Skeletal muscle satellite cell (primary cell): ENCODE measurements at regions not wholly inside any gene's neighbourhood (a gene's known extent, or its start where the extent isn't known, plus 50 kb on each side); places are given as distances from the start of the nearest gene placed in this dataset.

Experiments used
- H3K27me3 ChIP-seq: 2 replicates; pipeline ENCODE4 v1.7.0; 2013; ENCODE audit warnings: low read length; ENCODE audit not compliant: control insufficient read depth, insufficient read depth
- H3K36me3 ChIP-seq: 2 replicates; pipeline ENCODE4 v1.7.0; 2013; ENCODE audit warnings: mild to moderate bottlenecking, control low read depth, low read length; ENCODE audit not compliant: insufficient read depth
- H3K4me1 ChIP-seq: 2 replicates; pipeline ENCODE4 v1.7.0; 2013; ENCODE audit warnings: low read length; ENCODE audit not compliant: control insufficient read depth, insufficient read depth
- H3K4me2 ChIP-seq: 2 replicates; pipeline ENCODE4 v1.7.0; 2013; ENCODE audit warnings: mild to moderate bottlenecking, low read length
- H3K4me3 ChIP-seq: 2 replicates; pipeline ENCODE4 v1.7.0; 2013; ENCODE audit warnings: low read length
- H3K9ac ChIP-seq: 2 replicates; pipeline ENCODE4 v1.7.0; 2013; ENCODE audit warnings: mild to moderate bottlenecking, low read depth, low read length, moderate library complexity
- H3K9me3 ChIP-seq: replicated peaks from 2 replicates; pipeline ENCODE4 v1.7.0; 2013; ENCODE audit warnings: mild to moderate bottlenecking, control low read depth, low read length

GRCh38 chr11:10993186-10993585, 135.3 kb upstream of the ZBED5 start:
- Histone ChIP-seq H3K27me3 (peaks cover 21% of the 10 kb centered on the region), H3K9me3 (no peaks in the 10 kb centered on the region), H3K4me2 (no peak overlapping the region), H3K36me3 (no peaks in the 10 kb centered on the region), H3K4me3 (no peak overlapping the region), H3K4me1 (no peaks in the 10 kb centered on the region), H3K9ac (no peak overlapping the region)

DNA sequence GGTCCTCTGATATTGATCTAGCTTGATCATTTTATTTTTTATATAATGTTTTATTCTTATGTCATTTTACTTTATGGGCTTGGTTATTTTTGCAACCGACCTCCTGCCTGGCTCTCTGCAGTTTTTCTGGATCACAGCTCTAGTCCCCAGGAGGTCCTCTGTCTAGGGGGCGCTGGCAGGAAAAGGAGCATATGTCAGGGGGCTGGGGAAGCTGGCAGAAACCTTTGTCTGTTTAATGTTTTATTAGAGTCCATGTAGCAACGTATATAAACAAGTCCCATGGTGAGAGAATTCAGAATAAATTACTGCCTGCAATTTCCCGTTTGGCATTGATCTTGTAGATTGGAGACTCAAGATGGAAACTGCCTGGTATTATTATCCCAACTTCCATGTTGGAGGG, 133.5 kb upstream of the ZBED5 start:
- no peak overlapping the region for H3K4me3 ChIP-seq
- no peaks in the 10 kb centered on the region for H3K9me3 ChIP-seq
- no peak overlapping the region for H3K9ac ChIP-seq
- H3K36me3 ChIP-seq, result no peaks in the 10 kb centered on the region
- H3K27me3 ChIP-seq, result peaks cover 18% of the 10 kb centered on the region
- no peaks in the 10 kb centered on the region for H3K4me1 ChIP-seq
- no peak overlapping the region for H3K4me2 ChIP-seq

DNA sequence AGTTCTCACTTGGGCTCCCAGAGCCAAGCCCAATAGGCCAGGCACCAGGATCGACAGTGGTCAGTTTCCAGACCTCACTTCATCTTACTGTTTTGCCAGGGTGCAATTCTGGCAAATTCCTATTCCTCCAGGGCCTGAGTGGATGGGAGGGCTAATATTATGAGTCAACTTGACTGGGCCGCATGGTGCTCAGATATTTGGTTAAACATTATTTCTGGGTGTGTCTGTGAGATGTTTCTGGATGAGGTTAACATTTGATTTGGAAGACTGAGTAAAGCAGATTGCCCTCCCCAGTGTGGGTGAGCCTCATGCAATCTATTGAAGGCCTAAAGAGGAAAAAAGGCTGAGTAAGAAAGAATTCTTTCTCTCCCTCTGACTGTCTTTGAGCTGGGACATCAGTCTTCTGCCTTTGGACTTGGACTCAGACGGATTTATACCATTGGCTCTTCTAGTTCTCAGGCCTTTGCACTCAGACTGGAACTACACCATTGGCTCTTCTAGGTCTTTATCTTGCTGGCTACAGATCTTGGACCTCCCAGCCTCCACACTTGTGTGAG, 132.9 kb upstream of the ZBED5 start:
- Histone ChIP-seq H3K27me3 (peaks cover 21% of the 10 kb centered on the region), H3K4me1 (no peaks in the 10 kb centered on the region), H3K9ac (no peak overlapping the region), H3K36me3 (no peaks in the 10 kb centered on the region), H3K4me2 (no peak overlapping the region), H3K4me3 (no peak overlapping the region), H3K9me3 (no peaks in the 10 kb centered on the region)

GRCh38 chr11:10990160-10990559, 132.3 kb upstream of the ZBED5 start:
- no peaks in the 10 kb centered on the region for H3K9me3 ChIP-seq
- no peaks in the 10 kb centered on the region for H3K36me3 ChIP-seq
- peaks cover 17% of the 10 kb centered on the region for H3K27me3 ChIP-seq
- no peak overlapping the region for H3K4me2 ChIP-seq
- H3K4me3 ChIP-seq, result no peak overlapping the region
- H3K9ac ChIP-seq, result no peak overlapping the region
- no peaks in the 10 kb centered on the region for H3K4me1 ChIP-seq

DNA sequence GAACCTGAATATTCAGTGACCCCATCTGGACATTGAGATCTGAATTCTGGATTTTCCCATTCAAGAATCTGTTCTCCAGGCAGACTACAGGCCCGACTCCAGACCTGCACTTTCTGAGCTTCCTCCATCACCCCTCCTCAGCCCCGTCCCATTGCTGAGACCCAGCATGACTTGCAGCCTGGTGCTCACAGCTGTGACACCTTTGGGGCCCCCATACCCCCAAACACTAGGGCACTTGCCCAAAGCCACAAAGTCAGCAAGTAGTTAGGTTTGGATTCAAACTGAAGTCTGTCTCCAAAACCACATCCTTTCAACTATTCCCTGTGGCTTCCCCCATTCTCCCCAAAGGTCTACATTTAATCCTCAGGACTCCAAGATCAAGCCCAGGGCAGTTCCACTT, 128.2 kb upstream of the ZBED5 start:
- Histone ChIP-seq H3K27me3 (peaks cover 37% of the 10 kb centered on the region), H3K4me3 (no peak overlapping the region), H3K9me3 (no peaks in the 10 kb centered on the region), H3K36me3 (no peaks in the 10 kb centered on the region), H3K9ac (no peak overlapping the region), H3K4me1 (no peaks in the 10 kb centered on the region), H3K4me2 (no peak overlapping the region)

DNA sequence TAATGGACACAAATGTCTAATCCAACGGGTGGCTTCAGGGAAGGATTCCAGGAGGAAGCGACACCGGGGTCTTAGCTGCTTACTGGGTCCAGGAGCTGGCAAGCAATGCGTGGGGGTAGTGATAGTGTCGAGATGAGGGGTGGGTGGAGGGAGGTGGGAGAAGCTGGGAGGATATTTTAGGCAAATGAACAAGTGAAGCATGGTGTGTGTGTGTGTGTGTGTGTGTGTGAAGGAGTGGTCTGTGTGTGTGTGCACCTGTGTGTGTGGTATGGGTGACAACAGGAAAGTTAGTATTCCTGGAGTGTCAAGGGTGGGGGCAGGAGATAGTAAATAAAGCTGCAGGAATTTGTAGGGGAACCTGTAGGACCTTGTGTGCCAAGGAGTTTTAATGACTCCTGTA, 126.9 kb upstream of the ZBED5 start:
- Histone ChIP-seq H3K4me1 (no peaks in the 10 kb centered on the region), H3K9me3 (no peaks in the 10 kb centered on the region), H3K9ac (no peak overlapping the region), H3K4me3 (no peak overlapping the region), H3K36me3 (no peaks in the 10 kb centered on the region), H3K4me2 (no peak overlapping the region), H3K27me3 (peaks cover 42% of the 10 kb centered on the region)

GRCh38 chr11:10984250-10984649, 126.4 kb upstream of the ZBED5 start:
- H3K4me2 ChIP-seq, result no peak overlapping the region
- H3K27me3 ChIP-seq, result peaks cover 44% of the 10 kb centered on the region
- H3K4me3 ChIP-seq, result no peak overlapping the region
- H3K9me3 ChIP-seq, result no peaks in the 10 kb centered on the region
- no peaks in the 10 kb centered on the region for H3K4me1 ChIP-seq
- H3K9ac ChIP-seq, result no peak overlapping the region
- no peaks in the 10 kb centered on the region for H3K36me3 ChIP-seq

DNA sequence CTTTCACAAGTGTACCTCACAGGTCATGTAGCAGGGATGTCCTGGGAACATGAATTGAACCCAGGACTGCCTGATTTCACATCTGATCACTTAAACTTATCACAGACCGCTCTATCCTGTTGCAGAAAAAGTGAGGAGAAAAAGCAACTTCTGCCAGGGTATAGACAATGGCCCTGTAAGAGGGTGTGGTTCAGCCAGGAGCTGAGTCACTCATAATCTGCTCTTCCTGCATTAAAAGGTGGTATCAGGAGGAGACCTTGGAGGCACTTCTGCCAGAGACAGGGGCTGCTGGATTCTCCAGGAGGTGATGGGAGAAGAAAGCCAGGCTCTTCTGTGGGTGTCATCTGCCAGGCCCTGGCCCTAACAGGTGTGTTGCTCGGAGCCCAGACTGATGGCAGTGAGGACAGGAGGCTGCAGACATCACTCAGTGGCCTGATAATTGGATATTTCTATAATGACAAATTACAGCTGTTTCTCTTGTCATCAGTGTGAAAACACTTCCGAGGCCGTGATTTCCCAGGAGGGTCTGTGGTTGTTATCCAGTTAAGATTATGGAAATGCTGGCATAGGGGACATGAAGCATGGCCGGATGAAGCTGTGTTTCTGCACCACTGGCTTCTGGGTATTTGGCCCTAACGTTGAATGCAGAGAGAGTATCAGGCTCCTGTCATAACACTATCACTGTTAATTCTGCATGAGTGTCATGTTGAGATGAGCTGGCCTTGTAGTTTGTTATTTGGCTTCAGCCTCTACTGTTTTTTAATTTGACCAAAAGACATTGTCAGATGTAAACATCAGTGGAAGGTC, 125.1 kb upstream of the ZBED5 start:
- Histone ChIP-seq H3K36me3 (no peaks in the 10 kb centered on the region), H3K4me2 (no peak overlapping the region), H3K9ac (no peak overlapping the region), H3K9me3 (no peaks in the 10 kb centered on the region), H3K27me3 (peaks cover 50% of the 10 kb centered on the region), H3K4me1 (no peaks in the 10 kb centered on the region), H3K4me3 (no peak overlapping the region)

DNA sequence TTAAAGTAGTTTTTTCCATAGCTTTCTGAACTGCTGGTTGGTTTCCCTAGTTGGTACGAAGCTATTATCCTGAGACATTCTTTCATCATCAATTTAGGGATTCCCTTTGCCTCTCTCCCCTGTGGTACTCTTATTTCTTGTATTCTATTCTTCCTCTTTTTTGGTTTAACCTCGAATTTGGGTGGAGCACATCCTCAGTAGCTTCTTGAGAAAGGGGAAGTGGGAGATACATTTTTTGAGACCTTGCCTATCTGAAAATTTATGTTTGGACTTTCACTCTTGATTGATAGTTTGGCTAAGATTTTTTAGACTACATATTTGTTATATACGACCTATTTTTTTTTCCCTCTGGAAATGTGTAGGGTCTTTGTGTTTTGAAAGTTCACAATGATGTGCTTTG, 121.7 kb upstream of the ZBED5 start:
- Histone ChIP-seq H3K9me3 (no peaks in the 10 kb centered on the region), H3K36me3 (no peaks in the 10 kb centered on the region), H3K9ac (no peak overlapping the region), H3K27me3 (peaks cover 70% of the 10 kb centered on the region), H3K4me3 (no peak overlapping the region), H3K4me2 (no peak overlapping the region), H3K4me1 (no peaks in the 10 kb centered on the region)

- no peak overlapping the region for H3K4me3 ChIP-seq
- H3K4me2 ChIP-seq, result no peak overlapping the region
- no peaks in the 10 kb centered on the region for H3K36me3 ChIP-seq
- H3K27me3 ChIP-seq, result peaks cover 69% of the 10 kb centered on the region
- H3K4me1 ChIP-seq, result no peaks in the 10 kb centered on the region
- no peak overlapping the region for H3K9ac ChIP-seq
- no peaks in the 10 kb centered on the region for H3K9me3 ChIP-seq
Measured at GRCh38 chr11:10978198-10978597, 120.3 kb upstream of the ZBED5 start.

GRCh38 chr11:10975287-10975721, 117.5 kb upstream of the ZBED5 start:
- Histone ChIP-seq H3K4me2 (no peak overlapping the region), H3K9me3 (no peaks in the 10 kb centered on the region), H3K36me3 (no peaks in the 10 kb centered on the region), H3K4me3 (no peak overlapping the region), H3K27me3 (peaks cover 47% of the 10 kb centered on the region), H3K4me1 (no peaks in the 10 kb centered on the region), H3K9ac (no peak overlapping the region)

- H3K4me1 ChIP-seq, result no peaks in the 10 kb centered on the region
- H3K27me3 ChIP-seq, result peaks cover 33% of the 10 kb centered on the region
- H3K36me3 ChIP-seq, result no peaks in the 10 kb centered on the region
- no peak overlapping the region for H3K9ac ChIP-seq
- H3K9me3 ChIP-seq, result no peaks in the 10 kb centered on the region
- H3K4me2 ChIP-seq, result no peak overlapping the region
- H3K4me3 ChIP-seq, result no peak overlapping the region
Measured at GRCh38 chr11:10973416-10973815, 115.6 kb upstream of the ZBED5 start.
